ENCODE measurements at regions not wholly inside any gene's neighbourhood (a gene's known extent, or its start where the extent isn't known, plus 50 kb on each side); places are given as distances from the start of the nearest gene placed in this dataset.

DNA sequence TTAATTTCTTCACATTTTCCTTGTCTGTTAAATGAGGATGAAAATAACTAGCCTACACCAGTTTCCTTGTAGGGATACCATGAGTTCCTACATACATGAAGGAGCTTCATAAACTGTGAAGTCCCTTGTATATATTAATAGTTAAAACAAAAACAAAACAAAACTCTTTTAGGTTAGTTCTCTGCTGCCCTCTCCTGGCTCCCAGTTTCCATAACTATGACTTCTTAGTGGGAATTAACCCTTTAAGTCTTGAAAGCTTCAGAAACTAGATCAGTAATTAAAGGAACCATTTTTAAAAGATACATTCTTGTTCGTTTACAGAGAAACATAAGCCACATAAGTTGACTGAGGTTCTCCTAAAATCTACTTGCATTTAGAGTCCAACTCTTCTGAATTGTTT is 500.0 kb upstream of the C9orf72 start:
- TF ChIP-seq, protein P1, sequence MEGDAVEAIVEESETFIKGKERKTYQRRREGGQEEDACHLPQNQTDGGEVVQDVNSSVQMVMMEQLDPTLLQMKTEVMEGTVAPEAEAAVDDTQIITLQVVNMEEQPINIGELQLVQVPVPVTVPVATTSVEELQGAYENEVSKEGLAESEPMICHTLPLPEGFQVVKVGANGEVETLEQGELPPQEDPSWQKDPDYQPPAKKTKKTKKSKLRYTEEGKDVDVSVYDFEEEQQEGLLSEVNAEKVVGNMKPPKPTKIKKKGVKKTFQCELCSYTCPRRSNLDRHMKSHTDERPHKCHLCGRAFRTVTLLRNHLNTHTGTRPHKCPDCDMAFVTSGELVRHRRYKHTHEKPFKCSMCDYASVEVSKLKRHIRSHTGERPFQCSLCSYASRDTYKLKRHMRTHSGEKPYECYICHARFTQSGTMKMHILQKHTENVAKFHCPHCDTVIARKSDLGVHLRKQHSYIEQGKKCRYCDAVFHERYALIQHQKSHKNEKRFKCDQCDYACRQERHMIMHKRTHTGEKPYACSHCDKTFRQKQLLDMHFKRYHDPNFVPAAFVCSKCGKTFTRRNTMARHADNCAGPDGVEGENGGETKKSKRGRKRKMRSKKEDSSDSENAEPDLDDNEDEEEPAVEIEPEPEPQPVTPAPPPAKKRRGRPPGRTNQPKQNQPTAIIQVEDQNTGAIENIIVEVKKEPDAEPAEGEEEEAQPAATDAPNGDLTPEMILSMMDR (IDR thresholded peaks at IDR 0.05), result peak in 3 of 4 experiments; percentile 19 to 37 (median 25)
- TF ChIP-seq POLR2AphosphoS5 (IDR thresholded peaks at IDR 0.05), result no peak
- no peak for TF ChIP-seq POLR2A (IDR thresholded peaks at IDR 0.05)
- TF ChIP-seq EP300 (IDR thresholded peaks at IDR 0.05), result no peak

Data from sigmoid colon (tissue), 4 donors.